Neural cell (in vitro differentiated cells): ENCODE measurements at regions not wholly inside any gene's neighbourhood (a gene's known extent, or its start where the extent isn't known, plus 50 kb on each side); places are given as distances from the start of the nearest gene placed in this dataset.
"Not testable (repeated sequence)": the region's sequence is repeated elsewhere in the genome, so short reads cannot be mapped to it uniquely, and the experiment has no call there.

Source experiments
- H2AFZ ChIP-seq: fragments of 200-600, 300-800 bp; sonication (generic), shearing (Covaris generic); 2 replicates; pipeline ENCODE4 v1.6.0; 2014; ENCODE audit warnings: low read depth, mild to moderate bottlenecking, antibody characterized with exemption, low read length, moderate library complexity
- H3F3A ChIP-seq: fragments of 200-600 bp; shearing (Covaris generic); 2 replicates; pipeline ENCODE4 v1.6.1; 2016; ENCODE audit warnings: mild to moderate bottlenecking, moderate library complexity, mixed read lengths, antibody characterized with exemption, low read length; ENCODE audit not compliant: insufficient read depth, poor library complexity, severe bottlenecking
- H3K27ac ChIP-seq: fragments of 200-600, 300-800 bp; sonication (generic), shearing (Covaris generic); 2 replicates; pipeline ENCODE4 v1.5.1; 2014; ENCODE audit warnings: mild to moderate bottlenecking, low read length, moderate library complexity
- H3K27me3 ChIP-seq: fragments of 300-800, 200-600 bp; sonication (generic), shearing (Covaris generic); 2 replicates; pipeline ENCODE4 v1.6.0; 2014; ENCODE audit warnings: mild to moderate bottlenecking, low read depth, low read length, moderate library complexity; ENCODE audit not compliant: insufficient read depth
- H3K36me3 ChIP-seq: fragments of 300-800, 200-600 bp; sonication (generic), shearing (Covaris generic); 2 replicates; pipeline ENCODE4 v1.5.1; 2014; ENCODE audit warnings: mild to moderate bottlenecking, antibody characterized with exemption, low read length, moderate library complexity; ENCODE audit not compliant: insufficient read depth
- H3K4me2 ChIP-seq: fragments of 300-800, 200-600 bp; sonication (generic), shearing (Covaris generic); 2 replicates; pipeline ENCODE4 v1.6.0; 2014; ENCODE audit warnings: mild to moderate bottlenecking, low read length
- H3K4me3 ChIP-seq: fragments of 300-800, 200-600 bp; sonication (generic), shearing (Covaris generic); 2 replicates; pipeline ENCODE4 v1.5.1; 2014; ENCODE audit warnings: mild to moderate bottlenecking, low read length, moderate library complexity
- H3K79me2 ChIP-seq: fragments of 200-600 bp; shearing (Covaris generic); replicated peaks from 2 replicates; pipeline ENCODE4 v1.6.0; 2014; ENCODE audit warnings: mild to moderate bottlenecking, low read length, moderate library complexity; ENCODE audit not compliant: insufficient read depth
- H3K9ac ChIP-seq: fragments of 300-800, 200-600 bp; sonication (generic), shearing (Covaris generic); 2 replicates; pipeline ENCODE4 v1.6.1; 2016; ENCODE audit warnings: mild to moderate bottlenecking, low read length, mixed read lengths
- H3K9me2 ChIP-seq: fragments of 200-600 bp; shearing (Covaris generic); 2 replicates; pipeline ENCODE4 v1.6.1; 2016; ENCODE audit warnings: mild to moderate bottlenecking, low read length, mixed read lengths; ENCODE audit not compliant: insufficient read depth
- H3K9me3 ChIP-seq: fragments of 200-600, 300-800 bp; sonication (generic), shearing (Covaris generic); 2 replicates; pipeline ENCODE4 v1.6.1; 2016; ENCODE audit warnings: mild to moderate bottlenecking, mixed run types, low read length, moderate library complexity, mixed read lengths
- H4K20me1 ChIP-seq: fragments of 200-600 bp; shearing (Covaris generic); 2 replicates; pipeline ENCODE4 v1.6.1; 2016; ENCODE audit warnings: mild to moderate bottlenecking, mixed run types; ENCODE audit not compliant: insufficient read depth
- CTCF ChIP-seq: fragments of 450-650 bp; IDR thresholded peaks from 2 replicates; pipeline ENCODE4 v1.5.1; 2014; ENCODE audit warnings: antibody characterized with exemption, mild to moderate bottlenecking, moderate library complexity; ENCODE audit not compliant: poor library complexity, severe bottlenecking
- EP300 ChIP-seq: fragments of 450-650 bp; conservative IDR thresholded peaks from 2 replicates; pipeline ENCODE4 v1.6.1; 2014; ENCODE audit warnings: antibody characterized with exemption, mild to moderate bottlenecking, moderate library complexity; ENCODE audit not compliant: poor library complexity, severe bottlenecking
- EZH2 ChIP-seq: fragments of 200-600, 300-800 bp; shearing (Covaris generic), sonication (generic); IDR thresholded peaks from 2 replicates; pipeline ENCODE4 v1.6.1; 2014; ENCODE audit warnings: antibody characterized with exemption, low read length, borderline replicate concordance, mild to moderate bottlenecking; ENCODE audit not compliant: insufficient read depth, poor library complexity, severe bottlenecking
- MXI1 ChIP-seq: fragments of 450-650 bp; conservative IDR thresholded peaks from 2 replicates; pipeline ENCODE4 v1.6.1; 2014; ENCODE audit warnings: antibody characterized with exemption, mild to moderate bottlenecking; ENCODE audit not compliant: poor library complexity, severe bottlenecking
- POLR2AphosphoS5 ChIP-seq: IDR thresholded peaks from 2 replicates; pipeline ENCODE4 v1.6.1; 2012
- RAD21 ChIP-seq: fragments of 450-650 bp; conservative IDR thresholded peaks from 2 replicates; pipeline ENCODE4 v1.6.1; 2014; ENCODE audit warnings: antibody characterized with exemption, mild to moderate bottlenecking, moderate library complexity
- SMC3 ChIP-seq: fragments of 450-650 bp; conservative IDR thresholded peaks from 2 replicates; pipeline ENCODE4 v1.6.1; 2014; ENCODE audit warnings: antibody characterized with exemption, mild to moderate bottlenecking, moderate library complexity; ENCODE audit not compliant: poor library complexity
- TAF1 ChIP-seq: IDR thresholded peaks from 2 replicates; pipeline ENCODE4 v1.6.1; 2012; ENCODE audit warnings: low read depth
- TF ChIP-seq, protein P1 (sequence below): IDR thresholded peaks from 2 replicates; pipeline ENCODE4 v1.6.1; 2012; ENCODE audit warnings: borderline replicate concordance

DNA sequence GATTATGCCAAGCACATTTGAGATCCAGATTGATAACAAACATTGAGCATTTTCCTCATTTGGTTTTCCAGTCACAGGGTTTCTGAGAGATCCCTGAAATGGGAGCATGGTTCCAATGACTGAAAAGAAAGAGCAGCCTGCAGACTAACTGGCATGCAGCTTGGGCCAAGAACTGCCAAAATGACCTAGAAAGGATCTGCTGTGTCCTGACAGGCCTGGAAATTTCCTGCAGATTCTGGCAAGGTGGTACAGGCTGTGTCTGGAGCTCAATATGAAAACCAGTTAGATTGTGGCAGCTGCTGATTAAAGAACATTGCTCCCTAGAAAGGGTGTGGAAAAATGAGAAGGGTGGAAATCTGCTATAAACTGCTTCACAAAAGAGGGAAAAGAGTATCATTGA lies 417.3 kb downstream of the IPO8 start:
- Histone ChIP-seq H3K4me2 (no peak overlapping the region), H4K20me1 (no peaks in the 10 kb centered on the region), H3K36me3 (no peaks in the 10 kb centered on the region), H3K4me3 (no peak overlapping the region), H2AFZ (no peak overlapping the region), H3K9me2 (no peaks in the 10 kb centered on the region), H3K27me3 (no peaks in the 10 kb centered on the region), H3K27ac (no peak overlapping the region), H3K9me3 (no peaks in the 10 kb centered on the region), H3K9ac (no peak overlapping the region), H3F3A (no peaks in the 10 kb centered on the region), H3K79me2 (no peaks in the 10 kb centered on the region)
- no peak for TF ChIP-seq EZH2
- TF ChIP-seq MXI1: no peak
- no peak for TF ChIP-seq POLR2AphosphoS5
- TF ChIP-seq TAF1: no peak
- TF ChIP-seq CTCF: no peak
- no peak for TF ChIP-seq EP300
- no peak for TF ChIP-seq RAD21
- TF ChIP-seq, protein P1, sequence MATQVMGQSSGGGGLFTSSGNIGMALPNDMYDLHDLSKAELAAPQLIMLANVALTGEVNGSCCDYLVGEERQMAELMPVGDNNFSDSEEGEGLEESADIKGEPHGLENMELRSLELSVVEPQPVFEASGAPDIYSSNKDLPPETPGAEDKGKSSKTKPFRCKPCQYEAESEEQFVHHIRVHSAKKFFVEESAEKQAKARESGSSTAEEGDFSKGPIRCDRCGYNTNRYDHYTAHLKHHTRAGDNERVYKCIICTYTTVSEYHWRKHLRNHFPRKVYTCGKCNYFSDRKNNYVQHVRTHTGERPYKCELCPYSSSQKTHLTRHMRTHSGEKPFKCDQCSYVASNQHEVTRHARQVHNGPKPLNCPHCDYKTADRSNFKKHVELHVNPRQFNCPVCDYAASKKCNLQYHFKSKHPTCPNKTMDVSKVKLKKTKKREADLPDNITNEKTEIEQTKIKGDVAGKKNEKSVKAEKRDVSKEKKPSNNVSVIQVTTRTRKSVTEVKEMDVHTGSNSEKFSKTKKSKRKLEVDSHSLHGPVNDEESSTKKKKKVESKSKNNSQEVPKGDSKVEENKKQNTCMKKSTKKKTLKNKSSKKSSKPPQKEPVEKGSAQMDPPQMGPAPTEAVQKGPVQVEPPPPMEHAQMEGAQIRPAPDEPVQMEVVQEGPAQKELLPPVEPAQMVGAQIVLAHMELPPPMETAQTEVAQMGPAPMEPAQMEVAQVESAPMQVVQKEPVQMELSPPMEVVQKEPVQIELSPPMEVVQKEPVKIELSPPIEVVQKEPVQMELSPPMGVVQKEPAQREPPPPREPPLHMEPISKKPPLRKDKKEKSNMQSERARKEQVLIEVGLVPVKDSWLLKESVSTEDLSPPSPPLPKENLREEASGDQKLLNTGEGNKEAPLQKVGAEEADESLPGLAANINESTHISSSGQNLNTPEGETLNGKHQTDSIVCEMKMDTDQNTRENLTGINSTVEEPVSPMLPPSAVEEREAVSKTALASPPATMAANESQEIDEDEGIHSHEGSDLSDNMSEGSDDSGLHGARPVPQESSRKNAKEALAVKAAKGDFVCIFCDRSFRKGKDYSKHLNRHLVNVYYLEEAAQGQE: no peak
- no peak for TF ChIP-seq SMC3

DNA sequence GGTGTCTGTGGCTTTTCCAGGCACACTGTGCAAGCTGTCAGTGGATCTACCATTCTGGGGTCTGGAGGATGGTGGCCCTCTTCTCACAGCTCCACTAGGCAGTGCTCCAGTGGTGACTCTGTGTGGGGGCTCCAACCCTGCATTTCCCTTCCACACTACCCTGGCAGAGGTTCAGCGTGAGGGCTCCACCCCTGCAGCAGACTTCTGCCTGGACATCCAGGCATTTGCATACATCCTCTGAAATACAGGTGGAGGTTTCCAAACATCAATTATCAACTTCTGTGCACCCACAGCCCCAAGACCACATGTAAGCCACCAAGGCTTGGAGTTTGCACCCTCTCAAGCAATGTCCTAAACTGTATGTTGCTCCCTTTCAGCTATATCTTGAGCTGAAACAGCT lies 423.2 kb downstream of the IPO8 start:
- H3F3A ChIP-seq, H3K27ac ChIP-seq, H3K9me3 ChIP-seq, H3K9ac ChIP-seq, H3K4me3 ChIP-seq, H3K4me2 ChIP-seq, H3K36me3 ChIP-seq, H2AFZ ChIP-seq, H4K20me1 ChIP-seq, H3K27me3 ChIP-seq, H3K9me2 ChIP-seq, H3K79me2 ChIP-seq: not testable (repeated sequence)

- no peaks in the 10 kb centered on the region for H3K9me2 ChIP-seq
- no peak overlapping the region for H3K27ac ChIP-seq
- no peak overlapping the region for H2AFZ ChIP-seq
- H3K4me3 ChIP-seq: no peak overlapping the region
- no peaks in the 10 kb centered on the region for H4K20me1 ChIP-seq
- no peak for TF ChIP-seq RAD21
- TF ChIP-seq SMC3: no peak
- no peak for TF ChIP-seq CTCF
- no peak for TF ChIP-seq EZH2
- no peak for TF ChIP-seq POLR2AphosphoS5
- no peak for TF ChIP-seq TAF1
- no peak for TF ChIP-seq EP300
- TF ChIP-seq, protein P1: no peak
- no peak for TF ChIP-seq MXI1
- no peaks in the 10 kb centered on the region for H3K36me3 ChIP-seq
- no peaks in the 10 kb centered on the region for H3K79me2 ChIP-seq
- no peaks in the 10 kb centered on the region for H3K27me3 ChIP-seq
- H3K4me2 ChIP-seq: no peak overlapping the region
- H3F3A ChIP-seq: no peaks in the 10 kb centered on the region
- no peak overlapping the region for H3K9ac ChIP-seq
- H3K9me3 ChIP-seq: no peaks in the 10 kb centered on the region
Measured at GRCh38 chr12:30269496-30269895, 426.2 kb downstream of the IPO8 start.
